HS-27A (cell line): ENCODE measurements at regions not wholly inside any gene's neighbourhood (a gene's known extent, or its start where the extent isn't known, plus 50 kb on each side); places are given as distances from the start of the nearest gene placed in this dataset.

Experiments
- DNase-seq: peaks from one replicate; pipeline ENCODE4 v3.0.0-alpha.2; 2012; ENCODE audit warnings: low read depth, missing footprints

DNA sequence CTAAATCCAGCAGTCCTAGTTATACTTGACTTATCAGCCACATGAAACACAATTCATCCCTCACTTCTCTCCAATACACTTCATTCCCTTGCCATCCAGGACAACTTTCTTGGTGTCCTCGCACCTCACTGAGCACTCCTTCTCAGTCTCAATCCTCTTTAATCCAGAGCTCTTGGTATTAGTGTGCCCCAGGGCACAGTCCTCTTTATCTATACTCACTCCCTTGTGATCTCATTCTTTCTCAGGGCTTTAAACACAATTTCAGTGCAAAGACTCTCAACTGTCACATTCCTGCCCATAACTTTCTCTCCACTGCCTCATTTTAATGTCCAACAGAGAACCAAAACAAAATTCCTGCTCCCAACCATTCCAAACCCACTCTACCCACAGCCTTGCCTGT, 60.8 kb upstream of the SPOPL start:
- no peak for DNase-seq

DNA sequence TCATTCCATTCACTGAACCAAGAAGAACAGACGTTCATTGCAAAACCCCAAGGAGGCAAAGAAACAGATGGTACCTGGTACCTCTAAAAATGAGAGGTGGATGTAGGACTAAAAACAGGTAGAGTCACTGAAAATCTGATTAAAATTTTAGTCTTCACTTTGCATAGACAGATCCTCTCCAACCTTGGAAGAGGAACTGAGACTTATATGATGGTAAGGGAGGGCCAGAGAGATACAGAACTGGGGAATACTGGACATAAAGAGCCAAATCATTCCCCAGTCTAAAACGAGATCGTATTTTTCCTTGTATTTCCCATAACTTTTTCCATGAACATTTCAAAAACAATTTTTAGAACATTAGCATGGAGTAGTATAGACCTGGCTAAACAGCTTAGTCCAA, 59.7 kb upstream of the SPOPL start:
- DNase-seq, result no peak

DNA sequence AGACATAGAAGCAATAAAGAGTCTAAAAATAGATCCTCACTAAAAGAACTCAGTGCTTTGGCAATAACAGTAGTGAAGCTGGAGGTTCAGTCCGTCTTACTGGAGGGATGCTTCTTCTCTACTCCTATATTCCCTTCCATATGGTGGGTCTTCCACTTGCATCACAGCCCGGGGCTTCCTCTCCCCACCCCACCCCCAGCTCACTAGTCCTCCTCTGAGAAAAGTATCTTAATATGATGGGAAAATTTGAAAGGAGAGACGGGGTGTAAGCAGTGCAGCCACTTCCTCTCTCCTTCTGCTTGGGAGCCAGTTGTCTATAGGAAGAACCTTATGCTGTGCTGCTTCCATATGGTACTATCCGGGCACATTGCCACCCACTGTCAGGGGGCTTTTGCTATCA, 57.2 kb upstream of the SPOPL start:
- DNase-seq, result no peak

GRCh38 chr2:138445227-138445626, 56.3 kb upstream of the SPOPL start:
- DNase-seq, result no peak

GRCh38 chr2:138446043-138446442, 55.5 kb upstream of the SPOPL start:
- no peak for DNase-seq

DNA sequence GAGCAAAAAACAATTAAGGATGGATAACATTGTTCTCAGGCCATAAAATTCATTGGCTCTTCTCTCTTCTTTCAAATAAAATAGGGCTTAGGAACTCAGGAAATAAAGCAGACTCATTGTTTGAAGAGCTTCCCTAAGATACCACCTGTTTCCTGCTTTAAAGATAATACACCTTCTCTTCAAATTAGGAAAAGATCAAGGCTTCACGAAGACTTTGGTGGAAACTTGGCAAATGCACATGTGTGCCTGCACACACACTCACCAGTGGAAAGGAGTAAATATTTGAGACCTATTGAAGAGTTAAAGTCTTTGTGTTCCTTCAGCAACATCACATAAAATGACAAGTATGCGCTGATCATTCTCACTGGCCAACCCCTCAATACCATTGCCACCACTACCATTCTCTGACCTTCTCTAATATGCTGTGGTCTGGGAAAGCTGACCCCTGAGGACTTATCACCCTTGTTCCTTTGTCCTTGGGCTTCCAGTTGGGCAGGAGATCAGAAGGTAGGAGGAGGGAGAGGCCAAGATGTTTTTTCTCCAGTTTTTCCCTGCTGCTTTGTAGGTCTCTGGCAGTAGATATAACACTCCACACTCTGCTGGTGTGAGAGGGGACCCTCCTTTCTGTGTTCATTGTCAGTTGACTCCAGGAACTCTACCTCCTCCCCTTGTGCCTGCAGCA, 53.5 kb upstream of the SPOPL start:
- DNase-seq, result no peak
